ENCODE measurements at regions not wholly inside any gene's neighbourhood (a gene's known extent, or its start where the extent isn't known, plus 50 kb on each side); places are given as distances from the start of the nearest gene placed in this dataset.
"Not testable (repeated sequence)": the region's sequence is repeated elsewhere in the genome, so short reads cannot be mapped to it uniquely, and the experiment has no call there.

GRCh38 chr6:168929871-168930450, 323.7 kb downstream of the THBS2 start:
- DNase-seq: no peak

GRCh38 chr6:168928012-168928411, 325.6 kb downstream of the THBS2 start:
- DNase-seq: no peak

GRCh38 chr6:168927026-168927425, 326.6 kb downstream of the THBS2 start:
- no peak for DNase-seq

GRCh38 chr6:168926306-168926705, 327.3 kb downstream of the THBS2 start:
- DNase-seq: no peak

- DNase-seq: no peak
Measured at GRCh38 chr6:168925671-168926070, 328.0 kb downstream of the THBS2 start.

GRCh38 chr6:168923171-168923570, 330.5 kb downstream of the THBS2 start:
- no peak for DNase-seq

GRCh38 chr6:168922436-168922835, 331.2 kb downstream of the THBS2 start:
- no peak for DNase-seq

GRCh38 chr6:168920289-168920688, 333.4 kb downstream of the THBS2 start:
- DNase-seq: no peak

- no peak for DNase-seq
Measured at GRCh38 chr6:168919470-168920179, 334.0 kb downstream of the THBS2 start.

- DNase-seq: no peak
Measured at GRCh38 chr6:168916576-168917211, 337.0 kb downstream of the THBS2 start.

- DNase-seq: no peak
Measured at GRCh38 chr6:168915855-168916254, 337.8 kb downstream of the THBS2 start.

- DNase-seq: no peak
Measured at GRCh38 chr6:168915242-168915641, 338.4 kb downstream of the THBS2 start.

GRCh38 chr6:168913866-168914469, 339.7 kb downstream of the THBS2 start:
- no peak for DNase-seq

GRCh38 chr6:168913231-168913865, 340.3 kb downstream of the THBS2 start:
- not testable (repeated sequence) for DNase-seq

- DNase-seq: no peak
Measured at GRCh38 chr6:168909288-168909687, 344.4 kb downstream of the THBS2 start.

- DNase-seq: no peak
Measured at GRCh38 chr6:168908887-168909286, 344.8 kb downstream of the THBS2 start.

GRCh38 chr6:168908166-168908565, 345.5 kb downstream of the THBS2 start:
- DNase-seq: no peak

- DNase-seq: no peak
Measured at GRCh38 chr6:168906391-168906790, 347.3 kb downstream of the THBS2 start.

GRCh38 chr6:168905451-168906090, 348.1 kb downstream of the THBS2 start:
- no peak for DNase-seq

GRCh38 chr6:168903613-168904345, 349.9 kb downstream of the THBS2 start:
- no peak for DNase-seq

- no peak for DNase-seq
Measured at GRCh38 chr6:168902075-168902474, 351.6 kb downstream of the THBS2 start.

- DNase-seq: no peak
Measured at GRCh38 chr6:168901076-168901475, 352.6 kb downstream of the THBS2 start.
